Suppressor macrophage (primary cell): ENCODE measurements at regions not wholly inside any gene's neighbourhood (a gene's known extent, or its start where the extent isn't known, plus 50 kb on each side); places are given as distances from the start of the nearest gene placed in this dataset.

Source experiments
- DNase-seq, 4 experiments: peaks; one replicate each; pipeline ENCODE4 v3.0.0-alpha.2; 2020 to 2022

- no peak for DNase-seq
These were observed 60.0 kb upstream of the SMAD3 start for GRCh38 chr15:67005294-67005996.

- peak; percentile 72 to 85 (median 79) for DNase-seq
These were observed 59.0 kb upstream of the SMAD3 start for GRCh38 chr15:67006083-67007065.

GRCh38 chr15:67009576-67010569 is 55.5 kb upstream of the SMAD3 start:
- DNase-seq: no peak

GRCh38 chr15:67010898-67011616 is 54.3 kb upstream of the SMAD3 start:
- DNase-seq: no peak

GRCh38 chr15:67011617-67012005 is 53.8 kb upstream of the SMAD3 start:
- DNase-seq: no peak

GRCh38 chr15:67013696-67014095 is 51.7 kb upstream of the SMAD3 start:
- DNase-seq: peak; percentile 15 to 57 (median 53)
